Left renal cortex interstitium (tissue), 4 donors: ENCODE measurements at regions not wholly inside any gene's neighbourhood (a gene's known extent, or its start where the extent isn't known, plus 50 kb on each side); places are given as distances from the start of the nearest gene placed in this dataset.
"Not testable (repeated sequence)": the region's sequence is repeated elsewhere in the genome, so short reads cannot be mapped to it uniquely, and the experiment has no call there.

Source experiments
- DNase-seq, 4 donors: peaks; one replicate each; pipeline ENCODE4 v3.0.0-alpha.2; 2013; ENCODE audit warnings: low read depth in 4 of 4, low spot score in 2 of 4, missing footprints in 1 of 4

- DNase-seq = no peak
These were observed 343.4 kb upstream of the PRICKLE1 start for GRCh38 chr12:42932936-42933335.

- no peak for DNase-seq
These were observed 336.7 kb upstream of the PRICKLE1 start for GRCh38 chr12:42926232-42926631.

GRCh38 chr12:42924482-42924881 is 334.9 kb upstream of the PRICKLE1 start:
- no peak for DNase-seq

GRCh38 chr12:42923583-42923982 is 334.0 kb upstream of the PRICKLE1 start:
- no peak for DNase-seq

GRCh38 chr12:42923156-42923555 is 333.6 kb upstream of the PRICKLE1 start:
- no peak for DNase-seq

- no peak for DNase-seq
These were observed 332.9 kb upstream of the PRICKLE1 start for GRCh38 chr12:42922505-42922850.

GRCh38 chr12:42921741-42922504 is 332.4 kb upstream of the PRICKLE1 start:
- no peak for DNase-seq

GRCh38 chr12:42919691-42920090 is 330.1 kb upstream of the PRICKLE1 start:
- DNase-seq = no peak

GRCh38 chr12:42918443-42918842 is 328.9 kb upstream of the PRICKLE1 start:
- no peak for DNase-seq

GRCh38 chr12:42916143-42916542 is 326.6 kb upstream of the PRICKLE1 start:
- DNase-seq = no peak

- DNase-seq = no peak
These were observed 325.9 kb upstream of the PRICKLE1 start for GRCh38 chr12:42915426-42915825.

GRCh38 chr12:42912367-42912766 is 322.8 kb upstream of the PRICKLE1 start:
- DNase-seq = no peak

GRCh38 chr12:42910656-42911055 is 321.1 kb upstream of the PRICKLE1 start:
- no peak for DNase-seq

GRCh38 chr12:42908712-42909111 is 319.2 kb upstream of the PRICKLE1 start:
- no peak for DNase-seq

- DNase-seq = not testable (repeated sequence)
These were observed 317.3 kb upstream of the PRICKLE1 start for GRCh38 chr12:42906801-42907200.

- DNase-seq = no peak
These were observed 315.8 kb upstream of the PRICKLE1 start for GRCh38 chr12:42905419-42905705.

- no peak for DNase-seq
These were observed 315.3 kb upstream of the PRICKLE1 start for GRCh38 chr12:42904683-42905418.

GRCh38 chr12:42903736-42904135 is 314.2 kb upstream of the PRICKLE1 start:
- DNase-seq = no peak

GRCh38 chr12:42902001-42902400 is 312.5 kb upstream of the PRICKLE1 start:
- no peak for DNase-seq

- no peak for DNase-seq
These were observed 304.3 kb upstream of the PRICKLE1 start for GRCh38 chr12:42893803-42894202.

- DNase-seq = no peak
These were observed 303.4 kb upstream of the PRICKLE1 start for GRCh38 chr12:42892702-42893551.

GRCh38 chr12:42887657-42888056 is 298.1 kb upstream of the PRICKLE1 start:
- no peak for DNase-seq
